ENCODE measurements at regions not wholly inside any gene's neighbourhood (a gene's known extent, or its start where the extent isn't known, plus 50 kb on each side); places are given as distances from the start of the nearest gene placed in this dataset.

GRCh38 chr3:99409961-99410360 is 228.4 kb upstream of the COL8A1 start (continued):
- TF ChIP-seq NFAT5 (CRISPR knock-in tag; IDR thresholded peaks at IDR 0.05): no peak
- no peak for TF ChIP-seq ZKSCAN1 (IDR thresholded peaks at IDR 0.05; ENCODE audit: low read length)
- TF ChIP-seq TSC22D2 (CRISPR knock-in tag; IDR thresholded peaks at IDR 0.05; ENCODE audit: borderline replicate concordance): no peak

GRCh38 chr3:99407257-99407656 is 231.1 kb upstream of the COL8A1 start:
- in situ Hi-C loops (cut with HindIII; ENCODE audit: extremely low pct_ligation_motif_present, low pct_unique_long_range_greater_than_20kb) (no loop called here), intact Hi-C loops (cut with micrococcal nuclease; ENCODE audit: unreplicated experiment) (no loop called here)
- ATAC-seq (no peak), DNase-seq (ENCODE audit: low spot score) (no peak), FAIRE-seq (no peak)
- Histone ChIP-seq H3K79me2 (ENCODE audit: insufficient read depth, low read length) (no peaks in the 10 kb centered on the region), H3K4me3 (replicated peaks in 1 of 3; ENCODE audit: insufficient read depth in 1 of 3, low read depth in 2 of 3, low read length in 3 of 3) (no peak overlapping the region), H4K20me1 (ENCODE audit: insufficient read depth, low read length) (no peaks in the 10 kb centered on the region), H3K27ac (ENCODE audit: extremely low read length, insufficient read depth, low read length) (no peak overlapping the region), H3K4me2 (ENCODE audit: low read depth, low read length) (no peak overlapping the region), H3K9ac (ENCODE audit: insufficient read depth, low read depth, low read length) (no peak overlapping the region), H3K9me3 (ENCODE audit: low read length) (no peaks in the 10 kb centered on the region), H3K36me3 (replicated peaks in 1 of 2; ENCODE audit: control insufficient read depth in 1 of 2, insufficient read depth in 2 of 2, low read length in 2 of 2) (no peaks in the 10 kb centered on the region), H2AFZ (ENCODE audit: low read length) (no peak overlapping the region), H3K4me1 (ENCODE audit: insufficient read depth, low read length) (no peaks in the 10 kb centered on the region), H3K27me3 (ENCODE audit: control insufficient read depth in 1 of 2, insufficient read depth in 2 of 2, low read length in 2 of 2) (no peaks in the 10 kb centered on the region)
- no peak for TF ChIP-seq ZNF550 (CRISPR knock-in tag; IDR thresholded peaks at IDR 0.05; ENCODE audit: borderline replicate concordance)
- TF ChIP-seq BCL6 (CRISPR knock-in tag; IDR thresholded peaks at IDR 0.05): no peak
- ChIA-PET CTCF (ENCODE audit: low intra/inter-chr PET ratio, low total read pairs) (no interaction called here), POLR2A (no interaction called here)
- WGBS (ENCODE audit: low lambda C conversion rate): 50% methylated on average over 4 of the region's 4 CpGs
- no TSS peak for BruUV-seq (replicated peaks)

All from HepG2 (cell line).